ENCODE measurements at regions not wholly inside any gene's neighbourhood (a gene's known extent, or its start where the extent isn't known, plus 50 kb on each side); places are given as distances from the start of the nearest gene placed in this dataset.

DNA sequence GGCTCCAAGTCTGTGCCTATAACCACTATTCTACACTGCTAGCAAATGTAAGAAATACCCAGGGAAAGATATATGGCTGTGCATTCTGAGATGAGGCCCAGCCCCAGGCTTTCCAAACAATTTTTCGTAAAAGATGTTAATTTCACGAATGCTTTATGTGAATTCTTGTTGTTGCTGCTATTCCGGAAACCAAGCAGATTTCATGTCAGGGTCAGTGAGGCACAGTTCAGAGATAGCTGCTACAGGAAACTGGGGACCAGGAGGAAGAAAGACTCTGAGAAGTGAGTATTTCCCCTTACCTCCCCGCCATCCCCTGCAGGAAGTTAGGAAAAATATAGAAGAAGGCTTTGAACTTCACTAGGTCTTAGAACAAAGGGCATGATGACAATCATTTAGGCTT lies 84.7 kb upstream of the TP53I11 start:
- TF ChIP-seq, protein P1, sequence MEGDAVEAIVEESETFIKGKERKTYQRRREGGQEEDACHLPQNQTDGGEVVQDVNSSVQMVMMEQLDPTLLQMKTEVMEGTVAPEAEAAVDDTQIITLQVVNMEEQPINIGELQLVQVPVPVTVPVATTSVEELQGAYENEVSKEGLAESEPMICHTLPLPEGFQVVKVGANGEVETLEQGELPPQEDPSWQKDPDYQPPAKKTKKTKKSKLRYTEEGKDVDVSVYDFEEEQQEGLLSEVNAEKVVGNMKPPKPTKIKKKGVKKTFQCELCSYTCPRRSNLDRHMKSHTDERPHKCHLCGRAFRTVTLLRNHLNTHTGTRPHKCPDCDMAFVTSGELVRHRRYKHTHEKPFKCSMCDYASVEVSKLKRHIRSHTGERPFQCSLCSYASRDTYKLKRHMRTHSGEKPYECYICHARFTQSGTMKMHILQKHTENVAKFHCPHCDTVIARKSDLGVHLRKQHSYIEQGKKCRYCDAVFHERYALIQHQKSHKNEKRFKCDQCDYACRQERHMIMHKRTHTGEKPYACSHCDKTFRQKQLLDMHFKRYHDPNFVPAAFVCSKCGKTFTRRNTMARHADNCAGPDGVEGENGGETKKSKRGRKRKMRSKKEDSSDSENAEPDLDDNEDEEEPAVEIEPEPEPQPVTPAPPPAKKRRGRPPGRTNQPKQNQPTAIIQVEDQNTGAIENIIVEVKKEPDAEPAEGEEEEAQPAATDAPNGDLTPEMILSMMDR (IDR thresholded peaks at IDR 0.05), result no peak
- TF ChIP-seq POLR2A (IDR thresholded peaks at IDR 0.05), result no peak

All from ovary (tissue), 3 donors.